Heart left ventricle (tissue), 16 donors: ENCODE measurements at regions not wholly inside any gene's neighbourhood (a gene's known extent, or its start where the extent isn't known, plus 50 kb on each side); places are given as distances from the start of the nearest gene placed in this dataset.
A peak's percentile ranks its signal among the peaks of the same experiment; 100 is the strongest.

ENCODE experiments used
- ATAC-seq, 4 donors: fragments of 200-7000 bp; cut with Tn5 transposase; one replicate each; pipeline ENCODE4 v1.9.1; 2020 to 2022; ENCODE audit warnings: moderate library complexity in 4 of 4, mild to moderate bottlenecking in 3 of 4, moderate number of reproducible peaks in 1 of 4
- DNase-seq, 5 donors: peaks; one replicate each; pipeline ENCODE4 v3.0.0-alpha.2; 2020
- H3K27ac ChIP-seq, 12 donors: fragments of 200-600 bp; sonication (generic) in 4 of 12; one replicate each; pipeline versions ENCODE4 v1.5.0 to v1.8.0; 2016 to 2022; ENCODE audit warnings: mild to moderate bottlenecking in 2 of 12
- H3K27me3 ChIP-seq, 9 donors: fragments of 200-600 bp; sonication (generic) in 2 of 9; one replicate each; pipeline versions ENCODE4 v1.5.1 to v1.8.0; 2016 to 2022; ENCODE audit warnings: mild to moderate bottlenecking in 3 of 9
- H3K36me3 ChIP-seq, 9 donors: fragments of 200-600 bp; sonication (generic) in 2 of 9; one replicate each; pipeline versions ENCODE4 v1.5.0 to v1.8.0; 2018 to 2022; ENCODE audit warnings: mild to moderate bottlenecking in 2 of 9
- H3K4me1 ChIP-seq, 12 donors: fragments of 200-600 bp; sonication (generic) in 4 of 12; one replicate each; pipeline versions ENCODE4 v1.5.0 to v1.8.0; 2016 to 2022; ENCODE audit warnings: mild to moderate bottlenecking in 3 of 12
- H3K4me3 ChIP-seq, 12 donors: fragments of 200-600 bp; sonication (generic) in 4 of 12; one replicate each; pipeline versions ENCODE4 v1.5.0 to v1.8.0; 2017 to 2022; ENCODE audit warnings: mild to moderate bottlenecking in 9 of 12, moderate library complexity in 4 of 12
- H3K9me3 ChIP-seq, 12 donors: fragments of 200-600 bp; sonication (generic) in 4 of 12; one replicate each; pipeline versions ENCODE4 v1.5.0 to v1.8.0; 2016 to 2022; ENCODE audit warnings: mild to moderate bottlenecking in 1 of 12
- CTCF ChIP-seq, 12 donors: fragments of 200-600 bp; sonication (generic) in 4 of 12; IDR thresholded peaks; one replicate each; pipeline versions ENCODE4 v1.5.0 to v1.8.0; 2018 to 2022; ENCODE audit warnings: antibody characterized with exemption in 12 of 12, mild to moderate bottlenecking in 5 of 12
- POLR2A ChIP-seq, 2 donors: fragments of 450-650 bp; IDR thresholded peaks; one replicate each; pipeline ENCODE4 v1.6.1; 2017; ENCODE audit warnings: antibody characterized with exemption in 2 of 2, mild to moderate bottlenecking in 2 of 2, moderate library complexity in 2 of 2
- WGBS, 4 donors: extraction: QIAGEN DNeasy Blood & Tissue Kit in 2 of 4; methylation state at CpG; one replicate each; pipeline versions ENCODE4 v1.1.5 to v1.1.7; 2013 to 2018; 5-methylcytosine and 5-hydroxymethylcytosine counted together
- intact Hi-C, 10 donors: fragments of 100-400 bp; cut with DNase I; formaldehyde crosslinking; loops; one replicate each; pipeline versions ENCODE4 v1.11.1 to v1.14.2; 2022
- donor health status: ischemic (EF 13 %, LVEDD 7.1; RV severe dilation, severe dysfunction).
- donor health status: healthy with polysubstance abuse.
- donor health status: DM: no; HTN: yes; CAD: no.
- donor health status: DM: no; HTN: no; CAD: no.
- donor health status: ischemic (EF 25% LVEDD 6.9; RV normal size, moderate dysfunction).
- donor health status: ischemic (EF 25% LVEDD 5.7; RV mildly dilated, moderate dysfunction).
- donor health status: healthy.
- donor health status: DM: yes; HTN: yes; CAD: no.
- donor health status: ischemic (EF 35%, LVEDD 5.7; RV mildly dilated, moderate dysfunction).
- donor health status: nonischemic (EF 11% LVEDD 7.7; RV severe dilation, severe dysfunction).
- donor health status: DM: yes; HTN: yes; CAD: no.
- donor health status: PGD.
- donor health status: ischemic (EF 29% LVEDD 5.4; RV normal size, mild dysfunction).
- donor health status: nonischemic (EF 23%, LVEDD 6.1; RV moderate dilation, normal function).

- peaks cover 0 to 14% (median 0%) of the 10 kb centered on the region in 9 donors for H3K27me3 ChIP-seq
- no peaks in the 10 kb centered on the region for H3K36me3 ChIP-seq
- 0 to 19% (median 7%) methylated on average over 2 of the region's 2 CpGs for WGBS, 4 donors
- H3K27ac ChIP-seq = peak overlapping the region in 6 of 12 donors; percentile 4 to 43 (median 26)
- intact Hi-C loops = no loop called here
- ATAC-seq = peak; percentile 41 to 89 (median 64)
- H3K9me3 ChIP-seq = no peaks in the 10 kb centered on the region
- peaks cover 0 to 19% (median 2%) of the 10 kb centered on the region in 12 donors for H3K4me1 ChIP-seq
- DNase-seq = peak in 3 of 5 donors; percentile 42 to 58 (median 43)
- peak in 3 of 12 donors; percentile 13 to 16 (median 14) for TF ChIP-seq CTCF (IDR thresholded peaks at IDR 0.05)
- TF ChIP-seq POLR2A (IDR thresholded peaks at IDR 0.05) = no peak
- H3K4me3 ChIP-seq = no peak overlapping the region
These were observed 126.5 kb downstream of the VPREB1 start for GRCh38 chr22:22371031-22371541.

GRCh38 chr22:22372086-22372485 lies 127.5 kb downstream of the VPREB1 start:
- no peaks in the 10 kb centered on the region for H3K9me3 ChIP-seq
- H3K36me3 ChIP-seq = no peaks in the 10 kb centered on the region
- intact Hi-C loops = no loop called here
- TF ChIP-seq POLR2A (IDR thresholded peaks at IDR 0.05) (no peak), CTCF (IDR thresholded peaks at IDR 0.05) (no peak)
- H3K27ac ChIP-seq = peak overlapping the region in 1 of 12 donors; percentile 43
- peaks cover 0 to 19% (median 2%) of the 10 kb centered on the region in 12 donors for H3K4me1 ChIP-seq
- DNase-seq (no peak), ATAC-seq (no peak)
- peaks cover 0 to 21% (median 0%) of the 10 kb centered on the region in 9 donors for H3K27me3 ChIP-seq
- no peak overlapping the region for H3K4me3 ChIP-seq
- WGBS, 4 donors = 66 to 81% (median 71%) methylated on average over 6 of the region's 6 CpGs

GRCh38 chr22:22374163-22374562 lies 129.6 kb downstream of the VPREB1 start:
- no peak for ATAC-seq
- WGBS, 4 donors = 29 to 77% (median 47%) methylated on average over 2 of the region's 2 CpGs
- intact Hi-C loops = loop anchor here in 2 of 10 donors (2.0 kb wide), 1 partner anchor 21 kb away; no protein-coding TSS in a partner anchor
- no peak overlapping the region for H3K4me3 ChIP-seq
- TF ChIP-seq POLR2A (IDR thresholded peaks at IDR 0.05) = no peak
- no peak for TF ChIP-seq CTCF (IDR thresholded peaks at IDR 0.05)
- H3K4me1 ChIP-seq = peaks cover 0 to 18% (median 2%) of the 10 kb centered on the region in 12 donors
- DNase-seq = no peak
- no peak overlapping the region for H3K27ac ChIP-seq
- peaks cover 0 to 32% (median 3%) of the 10 kb centered on the region in 9 donors for H3K27me3 ChIP-seq
- H3K9me3 ChIP-seq = no peaks in the 10 kb centered on the region
- no peaks in the 10 kb centered on the region for H3K36me3 ChIP-seq

- intact Hi-C loops = loop anchor here in 2 of 10 donors (2.0 kb wide), 1 partner anchor 22 kb away; no protein-coding TSS in a partner anchor
- 57 to 63% (median 62%) methylated on average over 5 of the region's 5 CpGs for WGBS, 4 donors
These were observed 130.0 kb downstream of the VPREB1 start for GRCh38 chr22:22374579-22374978.

More at GRCh38 chr22:22374579-22374978, 130.0 kb downstream of the VPREB1 start:
- no peak overlapping the region for H3K4me3 ChIP-seq
- no peak overlapping the region for H3K27ac ChIP-seq
- no peak for DNase-seq
- no peak for ATAC-seq
- H3K9me3 ChIP-seq = no peaks in the 10 kb centered on the region
- peaks cover 0 to 34% (median 3%) of the 10 kb centered on the region in 9 donors for H3K27me3 ChIP-seq
- H3K36me3 ChIP-seq = no peaks in the 10 kb centered on the region
- TF ChIP-seq CTCF (IDR thresholded peaks at IDR 0.05) (no peak), POLR2A (IDR thresholded peaks at IDR 0.05) (no peak)
- peaks cover 0 to 18% (median 2%) of the 10 kb centered on the region in 12 donors for H3K4me1 ChIP-seq
